GM12872 (cell line): ENCODE measurements at regions not wholly inside any gene's neighbourhood (a gene's known extent, or its start where the extent isn't known, plus 50 kb on each side); places are given as distances from the start of the nearest gene placed in this dataset.

Source experiments
- TF ChIP-seq, protein P1 (sequence below): IDR thresholded peaks from 3 replicates; pipeline ENCODE4 v1.5.1; 2011; ENCODE audit warnings: low read depth, mild to moderate bottlenecking, low read length, moderate library complexity; ENCODE audit not compliant: insufficient read depth

DNA sequence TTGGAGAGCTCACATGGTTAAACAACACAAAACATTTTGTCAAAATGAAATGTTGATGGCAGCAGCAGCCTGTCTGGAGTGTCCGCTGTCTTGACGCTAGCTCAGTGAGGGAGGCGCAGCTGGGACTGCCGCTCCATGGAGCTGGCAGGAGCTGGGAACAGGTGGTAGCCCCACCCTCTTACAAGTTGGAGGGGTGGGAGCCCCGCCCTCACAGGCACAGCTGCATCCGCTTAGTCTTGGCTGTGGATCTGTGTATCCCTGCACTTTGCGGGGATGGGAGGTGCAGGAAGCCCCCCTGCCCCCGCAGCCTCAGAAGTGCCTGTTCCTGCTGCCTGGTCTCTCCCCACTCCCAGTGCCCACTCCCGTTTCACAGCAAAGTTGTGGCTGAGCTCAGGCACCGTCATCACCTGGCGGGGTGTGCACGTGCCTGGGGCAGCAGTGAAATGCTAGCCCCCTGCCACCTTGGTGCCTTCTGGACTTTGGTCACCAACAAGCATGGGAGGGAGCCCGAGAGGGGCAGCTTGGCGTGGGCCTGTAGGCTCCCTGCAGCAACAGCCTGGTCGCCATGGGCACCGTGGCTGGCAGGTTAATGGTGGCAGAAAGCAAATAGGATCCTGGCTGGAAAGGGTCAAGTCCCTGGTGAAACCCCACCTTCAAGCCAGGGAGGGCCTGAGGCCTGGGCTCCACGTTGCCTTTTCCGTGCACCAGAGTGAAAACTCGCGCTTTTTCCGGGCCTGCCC lies 53.8 kb upstream of the CADM2 start:
- TF ChIP-seq, protein P1, sequence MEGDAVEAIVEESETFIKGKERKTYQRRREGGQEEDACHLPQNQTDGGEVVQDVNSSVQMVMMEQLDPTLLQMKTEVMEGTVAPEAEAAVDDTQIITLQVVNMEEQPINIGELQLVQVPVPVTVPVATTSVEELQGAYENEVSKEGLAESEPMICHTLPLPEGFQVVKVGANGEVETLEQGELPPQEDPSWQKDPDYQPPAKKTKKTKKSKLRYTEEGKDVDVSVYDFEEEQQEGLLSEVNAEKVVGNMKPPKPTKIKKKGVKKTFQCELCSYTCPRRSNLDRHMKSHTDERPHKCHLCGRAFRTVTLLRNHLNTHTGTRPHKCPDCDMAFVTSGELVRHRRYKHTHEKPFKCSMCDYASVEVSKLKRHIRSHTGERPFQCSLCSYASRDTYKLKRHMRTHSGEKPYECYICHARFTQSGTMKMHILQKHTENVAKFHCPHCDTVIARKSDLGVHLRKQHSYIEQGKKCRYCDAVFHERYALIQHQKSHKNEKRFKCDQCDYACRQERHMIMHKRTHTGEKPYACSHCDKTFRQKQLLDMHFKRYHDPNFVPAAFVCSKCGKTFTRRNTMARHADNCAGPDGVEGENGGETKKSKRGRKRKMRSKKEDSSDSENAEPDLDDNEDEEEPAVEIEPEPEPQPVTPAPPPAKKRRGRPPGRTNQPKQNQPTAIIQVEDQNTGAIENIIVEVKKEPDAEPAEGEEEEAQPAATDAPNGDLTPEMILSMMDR: no peak

DNA sequence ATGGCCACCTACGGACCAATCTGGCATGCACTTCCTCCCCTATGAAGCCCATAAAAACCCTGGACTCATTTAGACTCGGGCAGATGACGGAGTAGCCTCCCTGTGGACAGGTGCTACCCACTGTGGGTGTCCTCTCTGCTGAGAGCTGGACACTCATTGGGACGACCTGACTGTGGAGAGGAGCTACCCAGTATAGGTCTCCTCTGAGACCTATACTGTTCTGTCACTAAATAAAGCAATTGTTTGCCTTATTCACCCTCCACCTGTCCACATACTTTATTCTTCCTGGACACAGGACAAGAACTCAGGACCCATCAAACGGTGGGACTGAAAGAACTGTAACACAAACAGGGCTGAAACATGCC lies 53.3 kb upstream of the CADM2 start:
- TF ChIP-seq, protein P1: no peak

DNA sequence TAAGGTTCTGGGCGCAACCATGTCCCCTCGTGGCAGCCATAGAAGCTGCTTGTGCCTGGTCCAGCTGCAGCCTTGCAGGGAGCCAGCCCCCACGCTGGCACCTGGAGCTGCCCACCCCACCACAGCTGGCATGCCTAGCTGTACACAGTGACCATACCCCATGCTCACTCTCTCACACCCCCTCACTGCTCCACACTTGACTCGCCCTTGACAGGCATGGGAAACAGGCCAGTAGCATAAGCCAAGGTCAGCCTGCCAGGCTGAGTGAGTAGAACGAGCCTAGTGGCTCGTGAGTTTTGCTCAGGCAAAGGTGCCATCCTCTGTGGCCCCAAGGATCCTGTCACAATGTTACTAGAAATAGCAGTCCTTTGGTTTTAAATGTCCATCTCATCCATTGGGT lies 52.7 kb upstream of the CADM2 start:
- TF ChIP-seq, protein P1: no peak
